NCI-H2081 treated with DMSO at 0.1 percent for 48 hours (cell line): ENCODE measurements at regions not wholly inside any gene's neighbourhood (a gene's known extent, or its start where the extent isn't known, plus 50 kb on each side); places are given as distances from the start of the nearest gene placed in this dataset.
"Not testable (repeated sequence)": the region's sequence is repeated elsewhere in the genome, so short reads cannot be mapped to it uniquely, and the experiment has no call there.

Experiments used
- DNase-seq: peaks from one replicate; lab custom pipeline; 2025; lab: John Stamatoyannopoulos, UW

- DNase-seq: not testable (repeated sequence)
Measured at GRCh38 chr3:94846251-94846650, 783.4 kb downstream of the NSUN3 start.

- DNase-seq: peak; percentile 61
Measured at GRCh38 chr3:94862703-94863102, 799.8 kb downstream of the NSUN3 start.

- no peak for DNase-seq
Measured at GRCh38 chr3:94869059-94869547, 806.2 kb downstream of the NSUN3 start.

- no peak for DNase-seq
Measured at GRCh38 chr3:94873751-94874150, 810.9 kb downstream of the NSUN3 start.

GRCh38 chr3:94875149-94875548, 812.3 kb downstream of the NSUN3 start:
- no peak for DNase-seq

- no peak for DNase-seq
Measured at GRCh38 chr3:94887065-94887464, 824.2 kb downstream of the NSUN3 start.

GRCh38 chr3:94896994-94897393, 834.1 kb downstream of the NSUN3 start:
- peak; percentile 35 for DNase-seq

GRCh38 chr3:94904156-94904674, 841.4 kb downstream of the NSUN3 start:
- no peak for DNase-seq

GRCh38 chr3:94909726-94910125, 846.9 kb downstream of the NSUN3 start:
- no peak for DNase-seq

- DNase-seq: no peak
Measured at GRCh38 chr3:94912656-94913055, 849.8 kb downstream of the NSUN3 start.

GRCh38 chr3:94927175-94927574, 864.3 kb downstream of the NSUN3 start:
- DNase-seq: no peak

GRCh38 chr3:94928921-94929320, 866.1 kb downstream of the NSUN3 start:
- no peak for DNase-seq

GRCh38 chr3:94935738-94936580, 873.1 kb downstream of the NSUN3 start:
- DNase-seq: no peak

GRCh38 chr3:94937980-94938379, 875.1 kb downstream of the NSUN3 start:
- DNase-seq: no peak

GRCh38 chr3:94946683-94947082, 883.8 kb downstream of the NSUN3 start:
- DNase-seq: no peak

GRCh38 chr3:94961423-94962100, 898.7 kb downstream of the NSUN3 start:
- no peak for DNase-seq

GRCh38 chr3:94965867-94966475, 903.1 kb downstream of the NSUN3 start:
- no peak for DNase-seq

- no peak for DNase-seq
Measured at GRCh38 chr3:94967196-94967595, 904.3 kb downstream of the NSUN3 start.

- DNase-seq: no peak
Measured at GRCh38 chr3:94968519-94968918, 905.7 kb downstream of the NSUN3 start.

- DNase-seq: no peak
Measured at GRCh38 chr3:94972066-94972465, 909.2 kb downstream of the NSUN3 start.

GRCh38 chr3:94978084-94978483, 915.2 kb downstream of the NSUN3 start:
- no peak for DNase-seq

- DNase-seq: no peak
Measured at GRCh38 chr3:94985778-94986177, 922.9 kb downstream of the NSUN3 start.
